ENCODE measurements at regions not wholly inside any gene's neighbourhood (a gene's known extent, or its start where the extent isn't known, plus 50 kb on each side); places are given as distances from the start of the nearest gene placed in this dataset.

- intact Hi-C loops (cut with DNase I), result loop anchor here (5.0 kb wide), 1 partner anchor 186 kb away; no protein-coding TSS in a partner anchor
- H3K4me1 ChIP-seq, result no peaks in the 10 kb centered on the region
- peaks cover 0 to 7% (median 2%) of the 10 kb centered on the region in 4 donors for H3K9me3 ChIP-seq
- no peak for DNase-seq
- no peaks in the 10 kb centered on the region for H3K27me3 ChIP-seq
- no peaks in the 10 kb centered on the region for H3K36me3 ChIP-seq
- no peak overlapping the region for H3K4me3 ChIP-seq
- TF ChIP-seq POLR2AphosphoS5 (IDR thresholded peaks at IDR 0.05) (no peak), CTCF (IDR thresholded peaks at IDR 0.05) (no peak), EP300 (IDR thresholded peaks at IDR 0.05) (no peak)
- no peak overlapping the region for H3K27ac ChIP-seq
These were observed 129.9 kb downstream of the BUD13 start for GRCh38 chr11:116642902-116643301.

GRCh38 chr11:116642481-116642880, 130.3 kb downstream of the BUD13 start:
- H3K9me3 ChIP-seq, result peaks cover 0 to 7% (median 2%) of the 10 kb centered on the region in 4 donors
- no peaks in the 10 kb centered on the region for H3K27me3 ChIP-seq
- 88 to 93% methylated on average over 1 of the region's 1 CpG for WGBS, 2 donors
- no peak overlapping the region for H3K4me3 ChIP-seq
- DNase-seq, result no peak
- TF ChIP-seq EP300 (IDR thresholded peaks at IDR 0.05) (no peak), POLR2AphosphoS5 (IDR thresholded peaks at IDR 0.05) (no peak), POLR2A (IDR thresholded peaks at IDR 0.05) (no peak), CTCF (IDR thresholded peaks at IDR 0.05) (no peak)
- intact Hi-C loops (cut with DNase I), result loop anchor here (5.0 kb wide), 1 partner anchor 185 kb away; no protein-coding TSS in a partner anchor
- no peak overlapping the region for H3K27ac ChIP-seq
- H3K4me1 ChIP-seq, result no peaks in the 10 kb centered on the region
- no peaks in the 10 kb centered on the region for H3K36me3 ChIP-seq

- WGBS, 2 donors, result 27 to 29% methylated on average over 11 of the region's 11 CpGs
- no peak for DNase-seq
- H3K9me3 ChIP-seq, result peaks cover 0 to 7% (median 2%) of the 10 kb centered on the region in 4 donors
- H3K27me3 ChIP-seq, result no peaks in the 10 kb centered on the region
- H3K4me3 ChIP-seq, result no peak overlapping the region
- intact Hi-C loops (cut with DNase I), result loop anchor here (5.0 kb wide), 1 partner anchor 184 kb away; no protein-coding TSS in a partner anchor
- no peaks in the 10 kb centered on the region for H3K4me1 ChIP-seq
- H3K27ac ChIP-seq, result no peak overlapping the region
- no peak for TF ChIP-seq EP300 (IDR thresholded peaks at IDR 0.05)
- no peak for TF ChIP-seq POLR2A (IDR thresholded peaks at IDR 0.05)
- TF ChIP-seq CTCF (IDR thresholded peaks at IDR 0.05), result peak; percentile 26 to 64 (median 52)
- H3K36me3 ChIP-seq, result no peaks in the 10 kb centered on the region
These were observed 131.2 kb downstream of the BUD13 start for GRCh38 chr11:116641561-116642045.

GRCh38 chr11:116640641-116641402, 132.0 kb downstream of the BUD13 start:
- TF ChIP-seq EP300 (IDR thresholded peaks at IDR 0.05) (no peak), CTCF (IDR thresholded peaks at IDR 0.05) (no peak), POLR2A (IDR thresholded peaks at IDR 0.05) (no peak), POLR2AphosphoS5 (IDR thresholded peaks at IDR 0.05) (no peak)
- Histone ChIP-seq H3K4me3 (no peak overlapping the region), H3K36me3 (no peaks in the 10 kb centered on the region), H3K27ac (no peak overlapping the region), H3K9me3 (peaks cover 0 to 3% (median 1%) of the 10 kb centered on the region in 4 donors), H3K4me1 (no peaks in the 10 kb centered on the region), H3K27me3 (no peaks in the 10 kb centered on the region)
- 88 to 90% methylated on average over 7 of the region's 7 CpGs for WGBS, 2 donors
- no peak for DNase-seq
- intact Hi-C loops (cut with DNase I), result loop anchor here (5.0 kb wide), 1 partner anchor 184 kb away; no protein-coding TSS in a partner anchor
